ENCODE measurements at regions not wholly inside any gene's neighbourhood (a gene's known extent, or its start where the extent isn't known, plus 50 kb on each side); places are given as distances from the start of the nearest gene placed in this dataset.

DNA sequence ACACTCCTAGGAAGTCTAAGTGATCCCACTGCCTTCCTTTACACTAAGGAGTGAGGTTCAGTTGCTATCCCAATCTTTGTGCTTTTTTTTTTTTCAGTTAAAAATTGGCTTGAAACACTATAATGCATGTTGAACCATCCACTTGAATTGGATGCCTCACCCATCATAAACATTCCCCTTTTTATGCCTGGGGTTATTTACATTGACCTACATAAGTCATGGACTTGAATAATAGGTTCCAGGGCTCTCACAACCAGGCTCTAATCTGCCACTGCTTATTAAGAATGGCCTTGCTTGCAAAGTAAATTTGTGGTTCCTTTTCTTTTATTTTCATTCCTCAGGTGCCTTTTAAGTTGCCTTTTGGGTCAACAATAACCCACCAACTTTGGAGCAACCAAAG, 236.1 kb upstream of the MEIS1 start:
- TF ChIP-seq, protein P1, sequence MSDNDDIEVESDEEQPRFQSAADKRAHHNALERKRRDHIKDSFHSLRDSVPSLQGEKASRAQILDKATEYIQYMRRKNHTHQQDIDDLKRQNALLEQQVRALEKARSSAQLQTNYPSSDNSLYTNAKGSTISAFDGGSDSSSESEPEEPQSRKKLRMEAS (IDR thresholded peaks at IDR 0.05), result no peak
- TF ChIP-seq, protein P2, sequence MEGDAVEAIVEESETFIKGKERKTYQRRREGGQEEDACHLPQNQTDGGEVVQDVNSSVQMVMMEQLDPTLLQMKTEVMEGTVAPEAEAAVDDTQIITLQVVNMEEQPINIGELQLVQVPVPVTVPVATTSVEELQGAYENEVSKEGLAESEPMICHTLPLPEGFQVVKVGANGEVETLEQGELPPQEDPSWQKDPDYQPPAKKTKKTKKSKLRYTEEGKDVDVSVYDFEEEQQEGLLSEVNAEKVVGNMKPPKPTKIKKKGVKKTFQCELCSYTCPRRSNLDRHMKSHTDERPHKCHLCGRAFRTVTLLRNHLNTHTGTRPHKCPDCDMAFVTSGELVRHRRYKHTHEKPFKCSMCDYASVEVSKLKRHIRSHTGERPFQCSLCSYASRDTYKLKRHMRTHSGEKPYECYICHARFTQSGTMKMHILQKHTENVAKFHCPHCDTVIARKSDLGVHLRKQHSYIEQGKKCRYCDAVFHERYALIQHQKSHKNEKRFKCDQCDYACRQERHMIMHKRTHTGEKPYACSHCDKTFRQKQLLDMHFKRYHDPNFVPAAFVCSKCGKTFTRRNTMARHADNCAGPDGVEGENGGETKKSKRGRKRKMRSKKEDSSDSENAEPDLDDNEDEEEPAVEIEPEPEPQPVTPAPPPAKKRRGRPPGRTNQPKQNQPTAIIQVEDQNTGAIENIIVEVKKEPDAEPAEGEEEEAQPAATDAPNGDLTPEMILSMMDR (IDR thresholded peaks at IDR 0.05; ENCODE audit: control extremely low read depth in 1 of 3, insufficient read depth in 1 of 3, low read depth in 1 of 3, low read length in 3 of 3), result no peak
- TF ChIP-seq POLR2A (IDR thresholded peaks at IDR 0.05; ENCODE audit: control extremely low read depth in 1 of 2, low read depth in 2 of 2, low read length in 2 of 2) (no peak), NRF1 (IDR thresholded peaks at IDR 0.05; ENCODE audit: low read depth, low read length) (no peak), POLR2AphosphoS5 (IDR thresholded peaks at IDR 0.05; ENCODE audit: low read depth, low read length) (no peak), TCF12 (IDR thresholded peaks at IDR 0.05; ENCODE audit: low read depth, low read length) (no peak), FOSL1 (IDR thresholded peaks at IDR 0.05; ENCODE audit: insufficient read depth, low read depth, low read length) (no peak), EP300 (IDR thresholded peaks at IDR 0.05; ENCODE audit: borderline replicate concordance in 1 of 2, low read depth in 2 of 2, low read length in 2 of 2) (no peak)
- TF ChIP-seq, protein P3, sequence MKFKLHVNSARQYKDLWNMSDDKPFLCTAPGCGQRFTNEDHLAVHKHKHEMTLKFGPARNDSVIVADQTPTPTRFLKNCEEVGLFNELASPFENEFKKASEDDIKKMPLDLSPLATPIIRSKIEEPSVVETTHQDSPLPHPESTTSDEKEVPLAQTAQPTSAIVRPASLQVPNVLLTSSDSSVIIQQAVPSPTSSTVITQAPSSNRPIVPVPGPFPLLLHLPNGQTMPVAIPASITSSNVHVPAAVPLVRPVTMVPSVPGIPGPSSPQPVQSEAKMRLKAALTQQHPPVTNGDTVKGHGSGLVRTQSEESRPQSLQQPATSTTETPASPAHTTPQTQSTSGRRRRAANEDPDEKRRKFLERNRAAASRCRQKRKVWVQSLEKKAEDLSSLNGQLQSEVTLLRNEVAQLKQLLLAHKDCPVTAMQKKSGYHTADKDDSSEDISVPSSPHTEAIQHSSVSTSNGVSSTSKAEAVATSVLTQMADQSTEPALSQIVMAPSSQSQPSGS (IDR thresholded peaks at IDR 0.05; ENCODE audit: low read length), result no peak
- TF ChIP-seq, protein P4, sequence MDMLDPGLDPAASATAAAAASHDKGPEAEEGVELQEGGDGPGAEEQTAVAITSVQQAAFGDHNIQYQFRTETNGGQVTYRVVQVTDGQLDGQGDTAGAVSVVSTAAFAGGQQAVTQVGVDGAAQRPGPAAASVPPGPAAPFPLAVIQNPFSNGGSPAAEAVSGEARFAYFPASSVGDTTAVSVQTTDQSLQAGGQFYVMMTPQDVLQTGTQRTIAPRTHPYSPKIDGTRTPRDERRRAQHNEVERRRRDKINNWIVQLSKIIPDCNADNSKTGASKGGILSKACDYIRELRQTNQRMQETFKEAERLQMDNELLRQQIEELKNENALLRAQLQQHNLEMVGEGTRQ (IDR thresholded peaks at IDR 0.05; ENCODE audit: low read length), result no peak
